Neural cell (in vitro differentiated cells): ENCODE measurements at regions not wholly inside any gene's neighbourhood (a gene's known extent, or its start where the extent isn't known, plus 50 kb on each side); places are given as distances from the start of the nearest gene placed in this dataset.

ENCODE experiments used
- H2AFZ ChIP-seq: fragments of 200-600, 300-800 bp; sonication (generic), shearing (Covaris generic); 2 replicates; pipeline ENCODE4 v1.6.0; 2014; ENCODE audit warnings: low read depth, mild to moderate bottlenecking, antibody characterized with exemption, low read length, moderate library complexity
- H3F3A ChIP-seq: fragments of 200-600 bp; shearing (Covaris generic); 2 replicates; pipeline ENCODE4 v1.6.1; 2016; ENCODE audit warnings: mild to moderate bottlenecking, moderate library complexity, mixed read lengths, antibody characterized with exemption, low read length; ENCODE audit not compliant: insufficient read depth, poor library complexity, severe bottlenecking
- H3K27ac ChIP-seq: fragments of 200-600, 300-800 bp; sonication (generic), shearing (Covaris generic); 2 replicates; pipeline ENCODE4 v1.5.1; 2014; ENCODE audit warnings: mild to moderate bottlenecking, low read length, moderate library complexity
- H3K27me3 ChIP-seq: fragments of 300-800, 200-600 bp; sonication (generic), shearing (Covaris generic); 2 replicates; pipeline ENCODE4 v1.6.0; 2014; ENCODE audit warnings: mild to moderate bottlenecking, low read depth, low read length, moderate library complexity; ENCODE audit not compliant: insufficient read depth
- H3K36me3 ChIP-seq: fragments of 300-800, 200-600 bp; sonication (generic), shearing (Covaris generic); 2 replicates; pipeline ENCODE4 v1.5.1; 2014; ENCODE audit warnings: mild to moderate bottlenecking, antibody characterized with exemption, low read length, moderate library complexity; ENCODE audit not compliant: insufficient read depth
- H3K4me2 ChIP-seq: fragments of 300-800, 200-600 bp; sonication (generic), shearing (Covaris generic); 2 replicates; pipeline ENCODE4 v1.6.0; 2014; ENCODE audit warnings: mild to moderate bottlenecking, low read length
- H3K4me3 ChIP-seq: fragments of 300-800, 200-600 bp; sonication (generic), shearing (Covaris generic); 2 replicates; pipeline ENCODE4 v1.5.1; 2014; ENCODE audit warnings: mild to moderate bottlenecking, low read length, moderate library complexity
- H3K79me2 ChIP-seq: fragments of 200-600 bp; shearing (Covaris generic); replicated peaks from 2 replicates; pipeline ENCODE4 v1.6.0; 2014; ENCODE audit warnings: mild to moderate bottlenecking, low read length, moderate library complexity; ENCODE audit not compliant: insufficient read depth
- H3K9ac ChIP-seq: fragments of 300-800, 200-600 bp; sonication (generic), shearing (Covaris generic); 2 replicates; pipeline ENCODE4 v1.6.1; 2016; ENCODE audit warnings: mild to moderate bottlenecking, low read length, mixed read lengths
- H3K9me2 ChIP-seq: fragments of 200-600 bp; shearing (Covaris generic); 2 replicates; pipeline ENCODE4 v1.6.1; 2016; ENCODE audit warnings: mild to moderate bottlenecking, low read length, mixed read lengths; ENCODE audit not compliant: insufficient read depth
- H3K9me3 ChIP-seq: fragments of 200-600, 300-800 bp; sonication (generic), shearing (Covaris generic); 2 replicates; pipeline ENCODE4 v1.6.1; 2016; ENCODE audit warnings: mild to moderate bottlenecking, mixed run types, low read length, moderate library complexity, mixed read lengths
- H4K20me1 ChIP-seq: fragments of 200-600 bp; shearing (Covaris generic); 2 replicates; pipeline ENCODE4 v1.6.1; 2016; ENCODE audit warnings: mild to moderate bottlenecking, mixed run types; ENCODE audit not compliant: insufficient read depth
- EP300 ChIP-seq: fragments of 450-650 bp; conservative IDR thresholded peaks from 2 replicates; pipeline ENCODE4 v1.6.1; 2014; ENCODE audit warnings: antibody characterized with exemption, mild to moderate bottlenecking, moderate library complexity; ENCODE audit not compliant: poor library complexity, severe bottlenecking
- EZH2 ChIP-seq: fragments of 200-600, 300-800 bp; shearing (Covaris generic), sonication (generic); IDR thresholded peaks from 2 replicates; pipeline ENCODE4 v1.6.1; 2014; ENCODE audit warnings: antibody characterized with exemption, low read length, borderline replicate concordance, mild to moderate bottlenecking; ENCODE audit not compliant: insufficient read depth, poor library complexity, severe bottlenecking
- MXI1 ChIP-seq: fragments of 450-650 bp; conservative IDR thresholded peaks from 2 replicates; pipeline ENCODE4 v1.6.1; 2014; ENCODE audit warnings: antibody characterized with exemption, mild to moderate bottlenecking; ENCODE audit not compliant: poor library complexity, severe bottlenecking
- POLR2AphosphoS5 ChIP-seq: IDR thresholded peaks from 2 replicates; pipeline ENCODE4 v1.6.1; 2012
- RAD21 ChIP-seq: fragments of 450-650 bp; conservative IDR thresholded peaks from 2 replicates; pipeline ENCODE4 v1.6.1; 2014; ENCODE audit warnings: antibody characterized with exemption, mild to moderate bottlenecking, moderate library complexity
- REST ChIP-seq: IDR thresholded peaks from 2 replicates; pipeline ENCODE4 v1.6.1; 2012; ENCODE audit warnings: borderline replicate concordance
- SMC3 ChIP-seq: fragments of 450-650 bp; conservative IDR thresholded peaks from 2 replicates; pipeline ENCODE4 v1.6.1; 2014; ENCODE audit warnings: antibody characterized with exemption, mild to moderate bottlenecking, moderate library complexity; ENCODE audit not compliant: poor library complexity
- TAF1 ChIP-seq: IDR thresholded peaks from 2 replicates; pipeline ENCODE4 v1.6.1; 2012; ENCODE audit warnings: low read depth
- TF ChIP-seq, protein P1 (sequence below): fragments of 450-650 bp; IDR thresholded peaks from 2 replicates; pipeline ENCODE4 v1.5.1; 2014; ENCODE audit warnings: antibody characterized with exemption, mild to moderate bottlenecking, moderate library complexity; ENCODE audit not compliant: poor library complexity, severe bottlenecking

- Histone ChIP-seq H3K36me3 (no peaks in the 10 kb centered on the region), H2AFZ (no peak overlapping the region), H3F3A (no peaks in the 10 kb centered on the region), H3K4me2 (peak overlapping the region; percentile 30), H3K9me2 (no peaks in the 10 kb centered on the region), H3K27ac (peak overlapping the region; percentile 52), H3K4me3 (no peak overlapping the region), H3K9me3 (no peaks in the 10 kb centered on the region), H3K9ac (no peak overlapping the region), H4K20me1 (no peaks in the 10 kb centered on the region), H3K79me2 (no peaks in the 10 kb centered on the region), H3K27me3 (no peaks in the 10 kb centered on the region)
- TF ChIP-seq, protein P1, sequence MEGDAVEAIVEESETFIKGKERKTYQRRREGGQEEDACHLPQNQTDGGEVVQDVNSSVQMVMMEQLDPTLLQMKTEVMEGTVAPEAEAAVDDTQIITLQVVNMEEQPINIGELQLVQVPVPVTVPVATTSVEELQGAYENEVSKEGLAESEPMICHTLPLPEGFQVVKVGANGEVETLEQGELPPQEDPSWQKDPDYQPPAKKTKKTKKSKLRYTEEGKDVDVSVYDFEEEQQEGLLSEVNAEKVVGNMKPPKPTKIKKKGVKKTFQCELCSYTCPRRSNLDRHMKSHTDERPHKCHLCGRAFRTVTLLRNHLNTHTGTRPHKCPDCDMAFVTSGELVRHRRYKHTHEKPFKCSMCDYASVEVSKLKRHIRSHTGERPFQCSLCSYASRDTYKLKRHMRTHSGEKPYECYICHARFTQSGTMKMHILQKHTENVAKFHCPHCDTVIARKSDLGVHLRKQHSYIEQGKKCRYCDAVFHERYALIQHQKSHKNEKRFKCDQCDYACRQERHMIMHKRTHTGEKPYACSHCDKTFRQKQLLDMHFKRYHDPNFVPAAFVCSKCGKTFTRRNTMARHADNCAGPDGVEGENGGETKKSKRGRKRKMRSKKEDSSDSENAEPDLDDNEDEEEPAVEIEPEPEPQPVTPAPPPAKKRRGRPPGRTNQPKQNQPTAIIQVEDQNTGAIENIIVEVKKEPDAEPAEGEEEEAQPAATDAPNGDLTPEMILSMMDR: no peak
- no peak for TF ChIP-seq EP300
- TF ChIP-seq MXI1: no peak
- TF ChIP-seq POLR2AphosphoS5: no peak
- no peak for TF ChIP-seq RAD21
- no peak for TF ChIP-seq TAF1
- no peak for TF ChIP-seq SMC3
Observed at GRCh38 chr18:44133483-44133882, 547.2 kb upstream of the SETBP1 start.

DNA sequence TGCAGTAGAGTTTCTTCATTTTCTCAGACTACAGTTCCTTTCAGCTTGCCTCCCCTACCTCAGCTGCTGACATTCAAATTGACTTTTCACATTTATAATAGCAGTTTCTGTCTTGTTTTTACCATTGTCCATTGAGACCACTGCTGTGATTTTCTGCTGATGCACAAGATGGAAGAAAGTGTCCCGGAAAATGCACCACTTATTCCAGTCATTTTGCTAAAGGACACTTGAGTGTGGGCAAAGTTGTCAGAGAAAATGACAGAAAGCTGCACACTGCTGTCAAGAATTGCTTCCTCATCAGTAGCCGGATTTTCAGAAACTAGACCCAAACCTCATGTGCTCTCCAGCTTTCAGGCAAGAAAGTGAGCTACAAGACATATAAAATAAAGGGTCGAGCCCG is 546.2 kb upstream of the SETBP1 start:
- Histone ChIP-seq H3K79me2 (no peaks in the 10 kb centered on the region), H3F3A (no peaks in the 10 kb centered on the region), H2AFZ (no peak overlapping the region), H3K9ac (no peak overlapping the region), H4K20me1 (no peaks in the 10 kb centered on the region), H3K27ac (peak overlapping the region; percentile 52), H3K4me2 (no peak overlapping the region), H3K36me3 (no peaks in the 10 kb centered on the region), H3K9me2 (no peaks in the 10 kb centered on the region), H3K9me3 (no peaks in the 10 kb centered on the region), H3K4me3 (no peak overlapping the region), H3K27me3 (no peaks in the 10 kb centered on the region)
- TF ChIP-seq POLR2AphosphoS5 (peak; percentile 90), EP300 (peak; percentile 95), REST (peak; percentile 79), MXI1 (no peak)

DNA sequence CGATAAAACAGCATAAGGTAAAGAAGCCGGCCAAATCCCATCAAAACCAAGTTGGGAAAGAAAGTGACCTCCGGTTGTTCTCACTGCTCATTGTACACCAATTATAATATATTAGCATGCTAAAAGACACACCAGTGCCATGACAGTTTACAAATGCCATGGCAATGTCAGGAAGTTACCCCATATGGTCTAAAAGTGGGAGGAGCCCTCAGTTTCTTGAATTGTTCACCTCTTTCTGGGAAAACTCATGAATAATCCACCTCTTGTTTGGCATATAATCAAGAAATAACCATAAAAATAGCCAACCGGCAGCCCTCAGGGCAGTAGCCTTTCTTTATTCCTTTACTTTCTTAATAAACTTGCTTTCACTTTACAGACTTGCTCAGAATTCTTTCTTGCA is 544.9 kb upstream of the SETBP1 start:
- H3K36me3 ChIP-seq: no peaks in the 10 kb centered on the region
- no peak overlapping the region for H3K4me3 ChIP-seq
- H3K9me2 ChIP-seq: no peaks in the 10 kb centered on the region
- no peak overlapping the region for H3K4me2 ChIP-seq
- H4K20me1 ChIP-seq: no peaks in the 10 kb centered on the region
- no peak overlapping the region for H2AFZ ChIP-seq
- TF ChIP-seq, protein P1: no peak
- no peak for TF ChIP-seq EZH2
- TF ChIP-seq RAD21: no peak
- no peak for TF ChIP-seq REST
- no peak for TF ChIP-seq SMC3
- TF ChIP-seq TAF1: no peak
- no peak for TF ChIP-seq EP300
- TF ChIP-seq MXI1: no peak
- TF ChIP-seq POLR2AphosphoS5: no peak
- H3K9me3 ChIP-seq: no peaks in the 10 kb centered on the region
- H3K79me2 ChIP-seq: no peaks in the 10 kb centered on the region
- H3K27ac ChIP-seq: no peak overlapping the region
- no peaks in the 10 kb centered on the region for H3F3A ChIP-seq
- H3K27me3 ChIP-seq: no peaks in the 10 kb centered on the region
- no peak overlapping the region for H3K9ac ChIP-seq
